H1 (cell line): ENCODE measurements at regions not wholly inside any gene's neighbourhood (a gene's known extent, or its start where the extent isn't known, plus 50 kb on each side); places are given as distances from the start of the nearest gene placed in this dataset.

ENCODE experiments used
- CTCF ChIA-PET: fragments of 300-600 bp; sonication (Branson Sonifier 250); formaldehyde crosslinking; loops from one replicate; lab custom pipeline; 2021; ENCODE audit not compliant: partially characterized antibody; lab: Charles Lee
- POLR2A ChIA-PET: fragments of 300-600 bp; sonication (Branson Sonifier 250); formaldehyde crosslinking; loops from one replicate; lab custom pipeline; 2021; ENCODE audit warnings: inconsistent platforms; ENCODE audit not compliant: partially characterized antibody; lab: Charles Lee
- DNase-seq, 2 experiments: peaks; one replicate each; pipeline versions ENCODE4 v3.0.0 to v3.0.0-alpha.2; 2010 to 2022; ENCODE audit warnings: low spot score in 2 of 2, low read depth in 1 of 2, mixed read lengths in 1 of 2
- FAIRE-seq: peaks from 2 replicates; lab custom pipeline; 2011; peaks lifted over from hg19 to GRCh38; lab: Jason Lieb, UNC
- H2AFZ ChIP-seq: 2 replicates; pipeline ENCODE4 v1.8.1; 2012; ENCODE audit warnings: low read length, inconsistent platforms
- H2AK5ac ChIP-seq: 2 replicates; pipeline ENCODE4 v1.6.1; 2013; ENCODE audit warnings: low read depth, low read length
- H2BK120ac ChIP-seq: replicated peaks from 2 replicates; pipeline ENCODE3; 2013; ENCODE audit warnings: low read depth, low read length, inconsistent platforms
- H2BK12ac ChIP-seq: 2 replicates; pipeline ENCODE4 v1.6.1; 2013; ENCODE audit warnings: low read depth, low read length
- H2BK15ac ChIP-seq: 2 replicates; pipeline ENCODE4 v1.6.1; 2013; ENCODE audit warnings: low read length
- H2BK20ac ChIP-seq: 2 replicates; pipeline ENCODE4 v1.6.1; 2013; ENCODE audit warnings: low read length
- H2BK5ac ChIP-seq: 2 replicates; pipeline ENCODE4 v1.6.1; 2013; ENCODE audit warnings: low read depth, low read length
- H3K14ac ChIP-seq: 2 replicates; pipeline ENCODE4 v1.6.1; 2013; ENCODE audit warnings: inconsistent platforms; ENCODE audit not compliant: insufficient read length
- H3K18ac ChIP-seq: 2 replicates; pipeline ENCODE4 v1.6.1; 2013; ENCODE audit warnings: low read length; ENCODE audit errors: extremely low read depth
- H3K23ac ChIP-seq: 2 replicates; pipeline ENCODE4 v1.6.1; 2013; ENCODE audit warnings: inconsistent platforms; ENCODE audit not compliant: insufficient read length
- H3K23me2 ChIP-seq: 2 replicates; pipeline ENCODE4 v1.6.1; 2013; ENCODE audit warnings: low read depth, low read length
- H3K27ac ChIP-seq: 2 replicates; pipeline ENCODE4 v1.6.1; 2011; ENCODE audit warnings: low read depth, low read length, inconsistent platforms
- H3K27me3 ChIP-seq, 4 experiments: replicated peaks in 1 of 4; 1 replicate in 1 of 4; 2 replicates in 3 of 4; pipeline versions ENCODE4 v1.6.1 to v1.8.1; 2011 to 2013; ENCODE audit warnings: low read length in 3 of 4, mild to moderate bottlenecking in 3 of 4, inconsistent platforms in 2 of 4, mixed read lengths in 2 of 4, moderate library complexity in 1 of 4; ENCODE audit not compliant: control insufficient read depth in 3 of 4, insufficient read depth in 3 of 4; ENCODE audit errors: extremely low read depth in 1 of 4
- H3K36me3 ChIP-seq, 4 experiments: 2 replicates each; pipeline versions ENCODE4 v1.6.1 to v1.8.1; 2011 to 2013; ENCODE audit warnings: mild to moderate bottlenecking in 4 of 4, low read length in 3 of 4, moderate library complexity in 2 of 4, control low read depth in 1 of 4, inconsistent platforms in 1 of 4; ENCODE audit not compliant: insufficient read depth in 4 of 4, control insufficient read depth in 2 of 4
- H3K4ac ChIP-seq: replicated peaks from 2 replicates; pipeline ENCODE3; 2013; ENCODE audit warnings: low read length, low read depth, mixed read lengths, inconsistent platforms; ENCODE audit not compliant: insufficient read length
- H3K4me1 ChIP-seq, 4 experiments: replicated peaks in 1 of 4; 1 replicate in 1 of 4; 2 replicates in 3 of 4; pipeline versions ENCODE4 v1.6.1 to v1.8.1; 2011 to 2013; ENCODE audit warnings: low read length in 3 of 4, inconsistent platforms in 2 of 4, mixed read lengths in 1 of 4; ENCODE audit not compliant: insufficient read depth in 4 of 4, control insufficient read depth in 3 of 4
- H3K4me2 ChIP-seq, 2 experiments: 2 replicates each; pipeline versions ENCODE4 v1.6.1 to v1.8.1; 2011 to 2013; ENCODE audit warnings: low read depth in 2 of 2, low read length in 2 of 2, control low read depth in 1 of 2, inconsistent platforms in 1 of 2, mild to moderate bottlenecking in 1 of 2; ENCODE audit not compliant: insufficient read depth in 1 of 2
- H3K4me3 ChIP-seq, 4 experiments: fragments of 200-600, 300-600 bp in 1 of 4; sonication (generic), shearing (Covaris generic), sonication (Bioruptor Twin) in 1 of 4; 2 replicates each; pipeline versions ENCODE4 v1.5.1 to v1.8.1; 2011 to 2016; ENCODE audit warnings: low read length in 4 of 4, low read depth in 3 of 4, control low read depth in 2 of 4, inconsistent platforms in 2 of 4, mild to moderate bottlenecking in 2 of 4, mixed read lengths in 1 of 4, moderate library complexity in 1 of 4; ENCODE audit not compliant: insufficient read depth in 2 of 4; ENCODE audit errors: extremely low read depth in 1 of 4
- H3K56ac ChIP-seq: replicated peaks from 2 replicates; pipeline ENCODE3; 2013; ENCODE audit warnings: low read depth, mild to moderate bottlenecking, mixed read lengths, low read length, inconsistent platforms; ENCODE audit not compliant: insufficient read length
- H3K79me1 ChIP-seq: 2 replicates; pipeline ENCODE4 v1.6.1; 2013; ENCODE audit warnings: low read depth, low read length, control low read depth
- H3K79me2 ChIP-seq, 2 experiments: 2 replicates each; pipeline versions ENCODE4 v1.6.1 to v1.8.1; 2012 to 2013; ENCODE audit warnings: low read length in 2 of 2, mild to moderate bottlenecking in 2 of 2, inconsistent platforms in 1 of 2; ENCODE audit not compliant: insufficient read depth in 2 of 2, control insufficient read depth in 1 of 2
- H3K9ac ChIP-seq, 4 experiments: replicated peaks in 1 of 4; 1 replicate in 1 of 4; 2 replicates in 3 of 4; pipeline versions ENCODE4 v1.6.1 to v1.8.1; 2011 to 2013; ENCODE audit warnings: low read depth in 3 of 4, low read length in 3 of 4, control low read depth in 2 of 4, mild to moderate bottlenecking in 2 of 4, moderate library complexity in 2 of 4, inconsistent platforms in 1 of 4; ENCODE audit errors: extremely low read depth in 1 of 4
- H3K9me3 ChIP-seq, 2 experiments: 2 replicates each; pipeline versions ENCODE4 v1.6.1 to v1.8.1; 2012 to 2013; ENCODE audit warnings: mild to moderate bottlenecking in 2 of 2, moderate library complexity in 2 of 2, control low read depth in 1 of 2, inconsistent platforms in 1 of 2, low read depth in 1 of 2, low read length in 1 of 2, mixed read lengths in 1 of 2; ENCODE audit not compliant: insufficient read depth in 2 of 2
- H4K20me1 ChIP-seq, 2 experiments: replicated peaks in 1 of 2; 2 replicates each; pipeline versions ENCODE3 to v1.8.1; 2011 to 2013; ENCODE audit warnings: inconsistent platforms in 2 of 2, low read length in 2 of 2, mild to moderate bottlenecking in 1 of 2; ENCODE audit not compliant: insufficient read depth in 2 of 2, control insufficient read depth in 1 of 2
- H4K5ac ChIP-seq: 2 replicates; pipeline ENCODE4 v1.6.1; 2013; ENCODE audit warnings: low read length, low read depth, mixed read lengths, inconsistent platforms; ENCODE audit not compliant: insufficient read length
- H4K8ac ChIP-seq: 2 replicates; pipeline ENCODE4 v1.8.0; 2013; ENCODE audit warnings: mild to moderate bottlenecking, moderate library complexity, low read length, inconsistent platforms; ENCODE audit not compliant: insufficient read depth; ENCODE audit errors: extremely low read depth
- H4K91ac ChIP-seq: replicated peaks from 2 replicates; pipeline ENCODE3; 2013; ENCODE audit warnings: low read length, mixed read lengths, inconsistent platforms; ENCODE audit not compliant: insufficient read length
- CBX8 ChIP-seq: fragments of 300-800, 300-1000 bp; sonication (generic); IDR thresholded peaks from 2 replicates; pipeline ENCODE4 v1.7.1; 2016; ENCODE audit warnings: low read depth, low read length, borderline replicate concordance
- GABPA ChIP-seq: IDR thresholded peaks from 2 replicates; pipeline ENCODE4 v1.6.1; 2011; ENCODE audit warnings: mild to moderate bottlenecking, low read length, moderate library complexity, borderline replicate concordance; ENCODE audit not compliant: insufficient read depth
- JUND ChIP-seq: IDR thresholded peaks from 2 replicates; pipeline ENCODE4 v1.6.1; 2011; ENCODE audit warnings: mild to moderate bottlenecking, improper control_type of control experiment, low read length
- KDM1A ChIP-seq: fragments of 200-600, 300-600 bp; sonication (generic); IDR thresholded peaks from 2 replicates; pipeline ENCODE4 v1.7.1; 2016; ENCODE audit warnings: mild to moderate bottlenecking, low read length, borderline replicate concordance
- NANOG ChIP-seq: IDR thresholded peaks from 2 replicates; pipeline ENCODE4 v1.6.1; 2011; ENCODE audit warnings: low read length, low read depth, mild to moderate bottlenecking, inconsistent platforms; ENCODE audit not compliant: insufficient read depth, poor library complexity, severe bottlenecking
- NRF1 ChIP-seq: IDR thresholded peaks from 2 replicates; pipeline ENCODE4 v1.6.1; 2011; ENCODE audit warnings: mild to moderate bottlenecking, low read depth, low read length, improper control_type of control experiment
- POLR2AphosphoS5 ChIP-seq: IDR thresholded peaks from 2 replicates; pipeline ENCODE4 v1.6.1; 2011; ENCODE audit warnings: low read depth, low read length
- SAP30 ChIP-seq: fragments of 300-600 bp; sonication (generic); IDR thresholded peaks from 2 replicates; pipeline ENCODE4 v1.7.1; 2012; ENCODE audit warnings: low read length, moderate library complexity, mild to moderate bottlenecking, inconsistent platforms; ENCODE audit not compliant: insufficient read depth, insufficient replicate concordance
- TAF1 ChIP-seq: IDR thresholded peaks from 2 replicates; pipeline ENCODE4 v1.6.1; 2011; ENCODE audit warnings: mild to moderate bottlenecking, low read depth, low read length
- WGBS, 2 experiments: shearing (Covaris generic) in 1 of 2; methylation state at CpG; one replicate each; pipeline versions ENCODE4 v1.1.6 to v1.1.7; 2013 to 2015; ENCODE audit warnings: low lambda C conversion rate in 2 of 2, mixed read lengths in 2 of 2, inconsistent platforms in 1 of 2, low coverage in 1 of 2, missing lambda C conversion rate in 1 of 2; ENCODE audit not compliant: insufficient replicate concordance in 2 of 2, insufficient coverage in 1 of 2, insufficient read length in 1 of 2; ENCODE audit errors: extremely low coverage in 1 of 2, missing lambda C conversion rate in 1 of 2; 5-methylcytosine and 5-hydroxymethylcytosine counted together
- TF ChIP-seq, protein P1 (sequence below): IDR thresholded peaks from 2 replicates; pipeline ENCODE4 v1.6.1; 2011; ENCODE audit warnings: low read length, improper control_type of control experiment

DNA sequence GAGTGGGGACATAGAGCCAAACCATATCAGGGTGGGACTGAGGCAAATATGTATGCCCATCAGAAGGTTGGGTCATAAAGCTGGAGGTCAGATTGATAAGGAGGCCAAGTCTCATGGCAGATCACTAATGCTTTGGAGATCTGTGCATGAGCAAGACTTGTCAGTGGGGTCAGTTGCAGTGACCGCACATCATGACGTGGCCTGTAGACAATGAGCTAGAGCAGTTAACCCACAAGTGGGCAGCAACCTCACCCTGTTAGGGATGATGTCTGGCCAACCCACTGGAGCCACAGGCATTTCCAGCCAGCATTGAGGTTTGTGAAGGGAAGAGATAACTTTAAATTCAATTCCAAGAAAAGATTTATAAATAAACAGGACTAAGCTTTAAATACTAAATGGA lies 66.7 kb downstream of the XCL1 start:
- TF ChIP-seq JUND (no peak), TAF1 (no peak), CBX8 (no peak), SAP30 (no peak), KDM1A (no peak), GABPA (no peak), NRF1 (no peak), POLR2AphosphoS5 (no peak), NANOG (no peak)
- TF ChIP-seq, protein P1, sequence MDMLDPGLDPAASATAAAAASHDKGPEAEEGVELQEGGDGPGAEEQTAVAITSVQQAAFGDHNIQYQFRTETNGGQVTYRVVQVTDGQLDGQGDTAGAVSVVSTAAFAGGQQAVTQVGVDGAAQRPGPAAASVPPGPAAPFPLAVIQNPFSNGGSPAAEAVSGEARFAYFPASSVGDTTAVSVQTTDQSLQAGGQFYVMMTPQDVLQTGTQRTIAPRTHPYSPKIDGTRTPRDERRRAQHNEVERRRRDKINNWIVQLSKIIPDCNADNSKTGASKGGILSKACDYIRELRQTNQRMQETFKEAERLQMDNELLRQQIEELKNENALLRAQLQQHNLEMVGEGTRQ: no peak
- H4K5ac ChIP-seq: no peak overlapping the region
- no peaks in the 10 kb centered on the region for H3K4me1 ChIP-seq
- no peak for FAIRE-seq
- H2BK20ac ChIP-seq: no peak overlapping the region
- H2BK5ac ChIP-seq: no peak overlapping the region
- H3K23ac ChIP-seq: no peak overlapping the region
- H4K8ac ChIP-seq: no peak overlapping the region; the same call in 1 of the 2 replicates
- no peaks in the 10 kb centered on the region for H3K36me3 ChIP-seq
- H2AK5ac ChIP-seq: no peak overlapping the region
- no peak for DNase-seq
- no peak overlapping the region for H3K4me2 ChIP-seq
- H3K4me3 ChIP-seq: no peak overlapping the region
- H3K27ac ChIP-seq: no peak overlapping the region
- H4K91ac ChIP-seq: no peak overlapping the region
- no peak overlapping the region for H3K18ac ChIP-seq
- H2BK12ac ChIP-seq: no peak overlapping the region
- no peak overlapping the region for H3K14ac ChIP-seq
- no peaks in the 10 kb centered on the region for H3K9me3 ChIP-seq
- H3K9ac ChIP-seq: no peak overlapping the region
- no peaks in the 10 kb centered on the region for H4K20me1 ChIP-seq
- no peak overlapping the region for H2BK120ac ChIP-seq
- H3K56ac ChIP-seq: no peak overlapping the region
- H2BK15ac ChIP-seq: no peak overlapping the region
- no peak overlapping the region for H2AFZ ChIP-seq
- H3K23me2 ChIP-seq: no peaks in the 10 kb centered on the region; the same call in 1 of the 2 replicates
- no peaks in the 10 kb centered on the region for H3K79me1 ChIP-seq
- H3K27me3 ChIP-seq: peaks cover 0 to 1% (median 0%) of the 10 kb centered on the region in 4 experiments; a peak in 1 of 7 replicates
- no peak overlapping the region for H3K4ac ChIP-seq
- no peaks in the 10 kb centered on the region for H3K79me2 ChIP-seq
- POLR2A ChIA-PET: no interaction called here
- CTCF ChIA-PET: interaction anchor here (0.7 kb wide), 1 partner anchor 36 kb away, joined by 3 read pairs; no protein-coding TSS in a partner anchor
- 94% methylated on average over 2 of the region's 2 CpGs; no CpG with 5 or more reads in 1 of the 2 experiments for WGBS, 2 experiments
